Peyer's patch (tissue), 4 donors: ENCODE measurements at regions not wholly inside any gene's neighbourhood (a gene's known extent, or its start where the extent isn't known, plus 50 kb on each side); places are given as distances from the start of the nearest gene placed in this dataset.

Source experiments
- POLR2A ChIP-seq, 2 donors: fragments of 450-650 bp; IDR thresholded peaks; one replicate each; pipeline ENCODE4 v1.5.1; 2017; ENCODE audit warnings: antibody characterized with exemption in 2 of 2, mild to moderate bottlenecking in 2 of 2, moderate library complexity in 2 of 2
- TF ChIP-seq, protein P1 (sequence below), 6 experiments: fragments of 450-650 bp in 4 of 6; fragments of 200-600 bp in 2 of 6; sonication (generic) in 1 of 6; IDR thresholded peaks; one replicate each; pipeline ENCODE4 v1.5.1; 2017 to 2019; ENCODE audit warnings: antibody characterized with exemption in 6 of 6, mild to moderate bottlenecking in 3 of 6, moderate library complexity in 1 of 6

DNA sequence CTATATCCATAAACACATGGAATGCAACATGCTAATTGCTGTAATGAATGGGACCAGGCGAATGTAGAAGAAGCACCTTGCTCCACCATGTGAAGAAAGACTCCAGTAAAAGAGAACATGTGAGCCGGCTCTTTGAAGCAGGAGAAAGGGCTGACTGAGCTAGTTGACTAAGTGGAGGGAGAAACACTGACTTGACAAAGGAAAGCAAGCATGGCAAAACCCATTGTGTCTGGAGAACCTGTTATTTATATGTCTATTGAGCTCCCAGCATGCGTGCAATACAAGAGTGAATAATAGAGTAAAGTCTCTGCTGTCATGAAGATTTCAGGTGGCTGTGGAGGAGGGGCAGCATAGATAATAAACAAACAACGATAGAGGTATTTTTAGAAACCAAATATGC is 559.9 kb downstream of the RAB28 start:
- TF ChIP-seq, protein P1, sequence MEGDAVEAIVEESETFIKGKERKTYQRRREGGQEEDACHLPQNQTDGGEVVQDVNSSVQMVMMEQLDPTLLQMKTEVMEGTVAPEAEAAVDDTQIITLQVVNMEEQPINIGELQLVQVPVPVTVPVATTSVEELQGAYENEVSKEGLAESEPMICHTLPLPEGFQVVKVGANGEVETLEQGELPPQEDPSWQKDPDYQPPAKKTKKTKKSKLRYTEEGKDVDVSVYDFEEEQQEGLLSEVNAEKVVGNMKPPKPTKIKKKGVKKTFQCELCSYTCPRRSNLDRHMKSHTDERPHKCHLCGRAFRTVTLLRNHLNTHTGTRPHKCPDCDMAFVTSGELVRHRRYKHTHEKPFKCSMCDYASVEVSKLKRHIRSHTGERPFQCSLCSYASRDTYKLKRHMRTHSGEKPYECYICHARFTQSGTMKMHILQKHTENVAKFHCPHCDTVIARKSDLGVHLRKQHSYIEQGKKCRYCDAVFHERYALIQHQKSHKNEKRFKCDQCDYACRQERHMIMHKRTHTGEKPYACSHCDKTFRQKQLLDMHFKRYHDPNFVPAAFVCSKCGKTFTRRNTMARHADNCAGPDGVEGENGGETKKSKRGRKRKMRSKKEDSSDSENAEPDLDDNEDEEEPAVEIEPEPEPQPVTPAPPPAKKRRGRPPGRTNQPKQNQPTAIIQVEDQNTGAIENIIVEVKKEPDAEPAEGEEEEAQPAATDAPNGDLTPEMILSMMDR (IDR thresholded peaks at IDR 0.05), result no peak
- no peak for TF ChIP-seq POLR2A (IDR thresholded peaks at IDR 0.05)
